Right atrium auricular region (tissue), 2 donors: ENCODE measurements at regions not wholly inside any gene's neighbourhood (a gene's known extent, or its start where the extent isn't known, plus 50 kb on each side); places are given as distances from the start of the nearest gene placed in this dataset.

ENCODE experiments used
- DNase-seq: peaks from one replicate; pipeline ENCODE4 v3.0.0-alpha.2; 2019; ENCODE audit warnings: low spot score
- H3K27ac ChIP-seq, 2 donors: fragments of 200-600 bp; sonication (generic); 1 replicate in 1 of 2; 2 replicates in 1 of 2; pipeline ENCODE4 v1.5.1; 2016 to 2019
- H3K27me3 ChIP-seq, 2 donors: fragments of 200-600 bp; sonication (generic); one replicate each; pipeline versions ENCODE4 v1.5.1 to v1.6.0; 2017 to 2019
- H3K36me3 ChIP-seq: fragments of 200-600 bp; sonication (generic); one replicate; pipeline ENCODE4 v1.5.1; 2016
- H3K4me1 ChIP-seq, 2 donors: fragments of 200-600 bp; sonication (generic); one replicate each; pipeline versions ENCODE4 v1.5.1 to v1.6.0; 2017 to 2019
- H3K4me3 ChIP-seq, 2 donors: fragments of 200-600 bp; sonication (generic); 1 replicate in 1 of 2; 2 replicates in 1 of 2; pipeline ENCODE4 v1.5.1; 2017 to 2019; ENCODE audit warnings: mild to moderate bottlenecking in 1 of 2, moderate library complexity in 1 of 2
- H3K9me3 ChIP-seq, 2 donors: fragments of 200-600 bp; sonication (generic); one replicate each; pipeline ENCODE4 v1.5.1; 2019
- CTCF ChIP-seq, 2 donors: fragments of 200-600 bp; sonication (generic); IDR thresholded peaks; one replicate each; pipeline ENCODE4 v1.5.1; 2019; ENCODE audit warnings: antibody characterized with exemption in 2 of 2

- DNase-seq = peak; percentile 70
- peak overlapping the region; percentile 32 to 75 for H3K27ac ChIP-seq
- H3K4me3 ChIP-seq = no peak overlapping the region
- peaks cover 0 to 25% of the 10 kb centered on the region in 2 donors for H3K4me1 ChIP-seq
- TF ChIP-seq CTCF (IDR thresholded peaks at IDR 0.05) = no peak
- H3K36me3 ChIP-seq = no peaks in the 10 kb centered on the region
- H3K9me3 ChIP-seq = peaks cover 3 to 7% of the 10 kb centered on the region in 2 donors
- H3K27me3 ChIP-seq = no peaks in the 10 kb centered on the region
Observed at GRCh38 chr9:90107040-90107725, 502.4 kb downstream of the GADD45G start.

GRCh38 chr9:90107726-90108655 lies 503.2 kb downstream of the GADD45G start:
- no peak for DNase-seq
- H3K4me3 ChIP-seq = no peak overlapping the region
- no peak for TF ChIP-seq CTCF (IDR thresholded peaks at IDR 0.05)
- H3K9me3 ChIP-seq = peaks cover 3 to 7% of the 10 kb centered on the region in 2 donors
- H3K4me1 ChIP-seq = peaks cover 0 to 25% of the 10 kb centered on the region in 2 donors
- H3K27me3 ChIP-seq = no peaks in the 10 kb centered on the region
- no peaks in the 10 kb centered on the region for H3K36me3 ChIP-seq
- peak overlapping the region; percentile 32 to 75 for H3K27ac ChIP-seq

- no peaks in the 10 kb centered on the region for H3K27me3 ChIP-seq
- no peaks in the 10 kb centered on the region for H3K36me3 ChIP-seq
- no peak for TF ChIP-seq CTCF (IDR thresholded peaks at IDR 0.05)
- H3K4me1 ChIP-seq = peaks cover 0 to 10% of the 10 kb centered on the region in 2 donors
- no peak overlapping the region for H3K4me3 ChIP-seq
- no peak overlapping the region for H3K27ac ChIP-seq
- H3K9me3 ChIP-seq = peaks cover 3 to 7% of the 10 kb centered on the region in 2 donors
- no peak for DNase-seq
Observed at GRCh38 chr9:90112788-90113187, 508.0 kb downstream of the GADD45G start.

- Histone ChIP-seq H3K9me3 (no peaks in the 10 kb centered on the region), H3K27ac (no peak overlapping the region), H3K36me3 (no peaks in the 10 kb centered on the region), H3K27me3 (no peaks in the 10 kb centered on the region), H3K4me1 (no peaks in the 10 kb centered on the region), H3K4me3 (no peak overlapping the region)
- no peak for DNase-seq
- no peak for TF ChIP-seq CTCF (IDR thresholded peaks at IDR 0.05)
Observed at GRCh38 chr9:90114641-90115425, 510.0 kb downstream of the GADD45G start.

- Histone ChIP-seq H3K9me3 (no peaks in the 10 kb centered on the region), H3K4me1 (no peaks in the 10 kb centered on the region), H3K27ac (no peak overlapping the region), H3K36me3 (no peaks in the 10 kb centered on the region), H3K4me3 (no peak overlapping the region), H3K27me3 (no peaks in the 10 kb centered on the region)
- no peak for DNase-seq
- TF ChIP-seq CTCF (IDR thresholded peaks at IDR 0.05) = no peak
Observed at GRCh38 chr9:90121762-90122161, 517.0 kb downstream of the GADD45G start.
